ENCODE measurements at regions not wholly inside any gene's neighbourhood (a gene's known extent, or its start where the extent isn't known, plus 50 kb on each side); places are given as distances from the start of the nearest gene placed in this dataset.
"Not testable (repeated sequence)": the region's sequence is repeated elsewhere in the genome, so short reads cannot be mapped to it uniquely, and the experiment has no call there.

DNA sequence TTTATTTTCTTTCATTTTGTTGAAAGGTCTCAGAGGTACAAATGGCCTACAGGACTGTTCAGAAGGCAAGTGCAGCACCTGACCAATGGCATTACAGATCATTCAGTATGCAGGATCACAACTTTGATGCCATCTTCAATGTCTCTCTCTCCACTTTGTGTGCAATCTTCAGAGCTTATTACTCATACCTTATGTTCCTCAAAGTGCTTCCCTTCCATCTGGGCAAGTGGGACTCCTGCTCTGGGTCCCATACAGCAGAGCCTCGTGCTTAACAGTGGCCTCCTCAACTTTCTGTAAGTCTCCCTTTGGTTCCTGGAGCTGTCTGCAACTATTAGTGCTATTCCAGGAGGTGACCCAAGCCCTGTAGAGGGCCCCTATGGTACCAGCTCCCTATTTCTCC, 358.4 kb upstream of the RPS23 start:
- Histone ChIP-seq H3K36me3 (replicated peaks; ENCODE audit: low read depth, low read length) (no peaks in the 10 kb centered on the region), H2AFZ (ENCODE audit: low read depth, low read length) (no peak overlapping the region), H3K27ac (ENCODE audit: low read length) (no peak overlapping the region), H3K4me1 (ENCODE audit: low read length) (peaks cover 24% of the 10 kb centered on the region), H3K9me3 (ENCODE audit: insufficient read depth, low read length) (no peaks in the 10 kb centered on the region), H3K79me2 (ENCODE audit: low read length) (no peaks in the 10 kb centered on the region), H3K27me3 (ENCODE audit: low read depth, low read length) (no peaks in the 10 kb centered on the region), H3K4me2 (ENCODE audit: low read length) (no peak overlapping the region), H3K4me3 (ENCODE audit: low read length) (no peak overlapping the region), H3K9ac (ENCODE audit: low read length) (no peak overlapping the region), H4K20me1 (ENCODE audit: insufficient read depth, low read length) (no peaks in the 10 kb centered on the region)
- no peak for TF ChIP-seq EZH2phosphoT487 (IDR thresholded peaks at IDR 0.05; ENCODE audit: low read depth)
- TF ChIP-seq, protein P1, sequence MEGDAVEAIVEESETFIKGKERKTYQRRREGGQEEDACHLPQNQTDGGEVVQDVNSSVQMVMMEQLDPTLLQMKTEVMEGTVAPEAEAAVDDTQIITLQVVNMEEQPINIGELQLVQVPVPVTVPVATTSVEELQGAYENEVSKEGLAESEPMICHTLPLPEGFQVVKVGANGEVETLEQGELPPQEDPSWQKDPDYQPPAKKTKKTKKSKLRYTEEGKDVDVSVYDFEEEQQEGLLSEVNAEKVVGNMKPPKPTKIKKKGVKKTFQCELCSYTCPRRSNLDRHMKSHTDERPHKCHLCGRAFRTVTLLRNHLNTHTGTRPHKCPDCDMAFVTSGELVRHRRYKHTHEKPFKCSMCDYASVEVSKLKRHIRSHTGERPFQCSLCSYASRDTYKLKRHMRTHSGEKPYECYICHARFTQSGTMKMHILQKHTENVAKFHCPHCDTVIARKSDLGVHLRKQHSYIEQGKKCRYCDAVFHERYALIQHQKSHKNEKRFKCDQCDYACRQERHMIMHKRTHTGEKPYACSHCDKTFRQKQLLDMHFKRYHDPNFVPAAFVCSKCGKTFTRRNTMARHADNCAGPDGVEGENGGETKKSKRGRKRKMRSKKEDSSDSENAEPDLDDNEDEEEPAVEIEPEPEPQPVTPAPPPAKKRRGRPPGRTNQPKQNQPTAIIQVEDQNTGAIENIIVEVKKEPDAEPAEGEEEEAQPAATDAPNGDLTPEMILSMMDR (IDR thresholded peaks at IDR 0.05; ENCODE audit: low read depth, low read length), result no peak

DNA sequence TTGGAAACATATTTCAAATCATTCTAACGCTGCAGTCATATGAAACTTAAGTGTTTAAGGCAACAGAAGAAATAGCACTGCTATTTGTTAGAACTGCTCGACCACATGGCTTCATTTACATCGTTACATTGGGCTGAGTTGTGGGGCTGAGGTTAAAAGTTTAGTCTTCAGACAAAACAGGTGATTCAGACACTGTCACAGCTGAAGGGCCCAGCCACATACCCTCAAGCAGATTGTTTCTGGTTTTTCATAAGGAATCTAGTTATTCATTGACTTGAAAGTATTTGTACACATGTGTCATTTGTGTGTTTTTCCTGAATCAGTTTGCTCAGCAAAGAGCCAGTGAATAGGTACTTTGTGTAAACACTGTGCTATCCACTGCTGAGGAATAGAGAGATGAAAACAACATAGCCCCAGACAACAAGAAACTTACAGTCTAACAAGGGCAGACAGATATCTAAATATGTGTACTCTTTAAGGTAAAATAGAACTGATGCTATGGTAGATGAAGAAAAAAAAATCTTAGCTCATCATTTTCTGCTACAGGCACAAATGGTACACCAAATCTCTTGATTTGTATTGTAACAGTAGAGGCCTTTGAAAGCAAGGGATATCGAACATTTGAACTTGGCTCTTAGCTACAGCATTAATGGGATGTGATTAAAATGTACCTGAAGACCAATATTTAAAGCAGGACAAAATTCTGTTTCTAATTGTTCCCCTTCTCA, 357.6 kb upstream of the RPS23 start:
- peak overlapping the region; percentile 76 for H2AFZ ChIP-seq (ENCODE audit: low read depth, low read length)
- no peaks in the 10 kb centered on the region for H4K20me1 ChIP-seq (ENCODE audit: insufficient read depth, low read length)
- TF ChIP-seq, protein P1 (IDR thresholded peaks at IDR 0.05; ENCODE audit: low read depth, low read length), result no peak
- no peak for TF ChIP-seq EZH2phosphoT487 (IDR thresholded peaks at IDR 0.05; ENCODE audit: low read depth)
- H3K27me3 ChIP-seq (ENCODE audit: low read depth, low read length), result no peaks in the 10 kb centered on the region
- no peak overlapping the region for H3K4me3 ChIP-seq (ENCODE audit: low read length)
- H3K36me3 ChIP-seq (replicated peaks; ENCODE audit: low read depth, low read length), result no peaks in the 10 kb centered on the region
- H3K79me2 ChIP-seq (ENCODE audit: low read length), result no peaks in the 10 kb centered on the region
- H3K9me3 ChIP-seq (ENCODE audit: insufficient read depth, low read length), result no peaks in the 10 kb centered on the region
- H3K27ac ChIP-seq (ENCODE audit: low read length), result peak overlapping the region; percentile 15
- no peak overlapping the region for H3K9ac ChIP-seq (ENCODE audit: low read length)
- peaks cover 17% of the 10 kb centered on the region for H3K4me1 ChIP-seq (ENCODE audit: low read length)
- H3K4me2 ChIP-seq (ENCODE audit: low read length), result peak overlapping the region; percentile 3; the same call in 1 of the 2 replicates

DNA sequence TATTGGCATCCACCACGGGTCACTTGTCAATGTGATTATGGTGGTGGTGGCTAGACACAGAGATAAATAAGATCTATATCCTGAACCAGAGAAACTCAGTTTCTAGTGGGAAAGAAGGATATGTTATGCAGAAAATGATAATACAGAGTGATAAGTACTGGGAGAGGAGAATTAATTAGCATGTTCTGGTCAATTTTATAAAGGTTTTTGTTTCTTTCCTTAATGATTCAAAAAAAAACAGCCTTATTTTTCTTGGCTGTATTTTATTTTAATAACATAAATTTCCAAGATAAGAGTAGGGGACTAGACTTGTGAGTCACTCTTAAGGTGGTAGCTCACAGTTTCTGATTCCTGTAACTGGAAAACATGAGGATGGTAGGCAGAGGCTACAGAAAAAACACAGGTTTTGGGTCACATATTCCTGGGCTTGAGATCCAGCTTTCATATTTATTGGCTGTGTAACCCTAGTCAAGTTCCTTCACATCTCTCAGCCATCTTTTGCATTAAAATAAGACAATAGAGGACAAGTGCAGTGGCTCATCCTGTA, 350.3 kb upstream of the RPS23 start:
- H3K4me2 ChIP-seq (ENCODE audit: low read length), result no peak overlapping the region
- no peaks in the 10 kb centered on the region for H4K20me1 ChIP-seq (ENCODE audit: insufficient read depth, low read length)
- no peaks in the 10 kb centered on the region for H3K27me3 ChIP-seq (ENCODE audit: low read depth, low read length)
- no peaks in the 10 kb centered on the region for H3K9me3 ChIP-seq (ENCODE audit: insufficient read depth, low read length)
- no peak overlapping the region for H2AFZ ChIP-seq (ENCODE audit: low read depth, low read length)
- H3K9ac ChIP-seq (ENCODE audit: low read length), result no peak overlapping the region
- no peaks in the 10 kb centered on the region for H3K79me2 ChIP-seq (ENCODE audit: low read length)
- no peaks in the 10 kb centered on the region for H3K36me3 ChIP-seq (replicated peaks; ENCODE audit: low read depth, low read length)
- TF ChIP-seq EZH2phosphoT487 (IDR thresholded peaks at IDR 0.05; ENCODE audit: low read depth), result no peak
- TF ChIP-seq, protein P1 (IDR thresholded peaks at IDR 0.05; ENCODE audit: low read depth, low read length), result no peak
- no peaks in the 10 kb centered on the region for H3K4me1 ChIP-seq (ENCODE audit: low read length)
- H3K27ac ChIP-seq (ENCODE audit: low read length), result no peak overlapping the region
- no peak overlapping the region for H3K4me3 ChIP-seq (ENCODE audit: low read length)

DNA sequence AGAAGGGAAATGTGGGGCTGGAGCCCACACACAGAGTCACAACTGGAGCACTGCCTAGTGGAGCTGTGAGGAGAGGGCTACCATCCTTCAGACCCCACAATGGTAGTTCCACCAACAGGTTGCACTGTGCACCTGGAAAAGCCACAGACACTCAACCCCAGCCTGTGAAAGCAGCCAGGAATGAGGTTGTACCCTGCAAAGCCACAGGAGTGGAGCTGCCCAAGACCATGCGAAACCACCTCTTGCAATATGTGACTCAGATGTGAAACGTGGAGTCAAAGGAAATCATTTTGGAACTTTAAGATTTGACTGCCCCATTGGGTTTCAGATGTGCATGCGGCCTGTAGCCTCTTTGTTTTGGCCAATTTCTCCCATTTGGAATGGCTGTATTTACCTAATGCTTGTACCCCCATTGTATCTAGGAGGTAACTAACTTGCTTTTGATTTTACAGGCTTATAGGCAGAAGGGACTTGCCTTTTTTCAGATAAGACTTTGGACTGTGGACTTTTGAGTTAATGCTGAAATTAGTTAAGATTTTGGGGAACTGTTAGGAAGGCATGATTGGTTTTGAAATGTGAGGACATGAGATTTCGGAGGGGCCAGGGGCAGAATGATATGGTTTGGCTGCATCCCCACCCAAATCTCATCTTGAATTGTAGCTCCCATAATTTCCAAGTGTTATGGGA, 348.9 kb upstream of the RPS23 start:
- not testable (repeated sequence) for H3K9me3 ChIP-seq (ENCODE audit: insufficient read depth, low read length); H2AFZ ChIP-seq (ENCODE audit: low read depth, low read length); H3K4me1 ChIP-seq (ENCODE audit: low read length); H4K20me1 ChIP-seq (ENCODE audit: insufficient read depth, low read length); H3K27ac ChIP-seq (ENCODE audit: low read length); H3K27me3 ChIP-seq (ENCODE audit: low read depth, low read length); H3K4me3 ChIP-seq (ENCODE audit: low read length); H3K36me3 ChIP-seq (replicated peaks; ENCODE audit: low read depth, low read length); H3K9ac ChIP-seq (ENCODE audit: low read length); H3K4me2 ChIP-seq (ENCODE audit: low read length); H3K79me2 ChIP-seq (ENCODE audit: low read length)

DNA sequence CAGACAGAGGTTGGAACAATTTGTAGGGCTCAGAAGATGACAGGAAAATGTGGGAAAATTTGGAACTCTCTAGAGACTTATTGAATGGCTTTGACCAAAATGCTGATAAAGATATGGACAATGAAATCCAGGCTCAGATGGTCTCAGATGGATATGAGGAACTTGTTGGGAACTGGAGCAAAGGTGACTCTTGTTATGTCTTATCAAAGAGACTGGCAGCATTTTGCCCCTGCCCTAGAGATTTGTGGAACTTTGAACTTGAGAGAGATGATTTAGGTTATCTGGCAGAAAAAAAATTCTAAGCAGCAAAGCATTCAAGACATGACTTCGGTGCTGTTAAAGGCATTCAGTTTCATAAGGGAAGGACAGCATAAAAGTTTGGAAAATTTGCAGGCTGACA, 347.9 kb upstream of the RPS23 start:
- H3K4me2 ChIP-seq (ENCODE audit: low read length); H3K9me3 ChIP-seq (ENCODE audit: insufficient read depth, low read length); H3K27ac ChIP-seq (ENCODE audit: low read length); H2AFZ ChIP-seq (ENCODE audit: low read depth, low read length); H3K4me1 ChIP-seq (ENCODE audit: low read length); H3K27me3 ChIP-seq (ENCODE audit: low read depth, low read length); H4K20me1 ChIP-seq (ENCODE audit: insufficient read depth, low read length); H3K36me3 ChIP-seq (replicated peaks; ENCODE audit: low read depth, low read length); H3K9ac ChIP-seq (ENCODE audit: low read length); H3K79me2 ChIP-seq (ENCODE audit: low read length); H3K4me3 ChIP-seq (ENCODE audit: low read length): not testable (repeated sequence)
